ENCODE measurements at regions not wholly inside any gene's neighbourhood (a gene's known extent, or its start where the extent isn't known, plus 50 kb on each side); places are given as distances from the start of the nearest gene placed in this dataset.

GRCh38 chr9:79247021-79247420, 324.7 kb upstream of the TLE4 start:
- intact Hi-C loops (cut with micrococcal nuclease): no loop called here

- intact Hi-C loops (cut with micrococcal nuclease): no loop called here
Observed at GRCh38 chr9:79250806-79251205, 321.0 kb upstream of the TLE4 start.

- intact Hi-C loops (cut with micrococcal nuclease): no loop called here
Observed at GRCh38 chr9:79254900-79255650, 316.7 kb upstream of the TLE4 start.

- intact Hi-C loops (cut with micrococcal nuclease): no loop called here
Observed at GRCh38 chr9:79255651-79256260, 316.0 kb upstream of the TLE4 start.

DNA sequence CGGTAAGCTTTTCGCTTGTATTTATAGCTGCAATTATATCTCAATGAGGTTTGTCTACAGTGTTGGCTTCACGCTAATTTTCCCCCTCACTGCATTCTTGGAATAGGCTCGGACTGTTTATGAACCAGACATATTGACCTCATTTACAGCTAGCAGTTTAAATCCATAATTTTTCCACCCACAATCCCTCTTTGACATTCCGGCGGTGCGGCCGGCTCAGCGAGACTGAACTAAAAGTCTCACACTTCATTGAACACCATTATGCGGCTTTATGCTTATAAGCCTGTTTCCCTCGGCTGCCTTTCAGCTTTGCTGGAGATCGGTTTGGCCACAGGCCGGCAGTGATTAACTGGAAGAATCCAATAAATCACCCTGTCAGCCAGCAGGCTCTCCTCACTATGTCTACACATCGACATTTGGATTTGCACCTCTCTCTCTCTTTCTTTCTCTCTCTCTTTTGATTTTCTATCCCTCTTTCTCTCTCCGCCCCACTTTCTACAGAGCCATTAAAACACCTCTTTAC, 315.0 kb upstream of the TLE4 start:
- intact Hi-C loops (cut with micrococcal nuclease): no loop called here

DNA sequence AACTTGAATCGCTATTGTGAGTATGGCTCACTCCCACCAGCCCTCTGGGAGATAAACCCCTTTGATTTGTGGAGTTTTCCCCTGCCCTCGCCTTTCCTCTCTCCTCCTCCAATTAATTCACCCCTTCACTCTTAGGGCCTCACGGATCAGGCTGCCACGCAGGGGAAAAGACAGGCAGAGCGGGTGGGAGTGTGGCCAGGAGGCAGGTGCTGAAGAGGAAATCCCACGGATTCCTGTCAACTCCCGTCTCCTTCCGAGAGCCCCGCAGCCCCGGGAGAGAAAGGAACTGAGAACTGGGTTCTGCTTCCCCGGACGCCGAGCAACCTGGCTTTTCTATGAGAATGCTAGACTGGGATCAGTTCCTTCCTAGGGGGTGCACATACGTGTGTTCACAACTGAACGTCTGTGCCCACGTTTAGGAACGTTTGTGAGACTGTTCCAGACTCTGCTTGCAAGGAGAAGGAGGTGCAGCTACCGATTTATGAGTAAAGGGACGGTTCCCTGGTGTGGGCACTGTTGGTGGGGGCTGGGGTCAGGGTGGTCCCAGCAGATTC, 314.5 kb upstream of the TLE4 start:
- intact Hi-C loops (cut with micrococcal nuclease): no loop called here

GRCh38 chr9:79257790-79258351, 313.9 kb upstream of the TLE4 start:
- intact Hi-C loops (cut with micrococcal nuclease): no loop called here

DNA sequence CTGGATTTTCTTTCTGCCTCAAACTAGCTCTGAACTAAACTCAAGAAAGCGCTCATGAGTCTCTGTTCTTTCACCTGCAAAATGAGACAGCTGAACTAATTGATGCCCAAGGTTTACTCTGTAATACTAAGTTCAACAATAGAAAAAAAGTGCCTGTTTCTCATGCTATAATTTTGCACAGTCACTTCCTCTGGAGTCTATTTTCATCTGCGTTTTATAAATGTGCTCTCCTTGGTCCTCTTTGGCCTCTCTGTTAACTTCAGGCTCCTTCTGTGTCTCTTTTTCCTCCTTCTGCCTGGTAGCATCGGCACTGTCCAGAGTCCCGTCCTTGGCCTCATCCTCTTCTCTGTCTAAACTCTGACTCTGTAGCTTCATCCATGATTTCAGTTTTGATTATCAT, 311.9 kb upstream of the TLE4 start:
- intact Hi-C loops (cut with micrococcal nuclease): no loop called here

GRCh38 chr9:79263628-79264027, 308.1 kb upstream of the TLE4 start:
- intact Hi-C loops (cut with micrococcal nuclease): no loop called here

GRCh38 chr9:79264041-79264440, 307.7 kb upstream of the TLE4 start:
- intact Hi-C loops (cut with micrococcal nuclease): no loop called here

DNA sequence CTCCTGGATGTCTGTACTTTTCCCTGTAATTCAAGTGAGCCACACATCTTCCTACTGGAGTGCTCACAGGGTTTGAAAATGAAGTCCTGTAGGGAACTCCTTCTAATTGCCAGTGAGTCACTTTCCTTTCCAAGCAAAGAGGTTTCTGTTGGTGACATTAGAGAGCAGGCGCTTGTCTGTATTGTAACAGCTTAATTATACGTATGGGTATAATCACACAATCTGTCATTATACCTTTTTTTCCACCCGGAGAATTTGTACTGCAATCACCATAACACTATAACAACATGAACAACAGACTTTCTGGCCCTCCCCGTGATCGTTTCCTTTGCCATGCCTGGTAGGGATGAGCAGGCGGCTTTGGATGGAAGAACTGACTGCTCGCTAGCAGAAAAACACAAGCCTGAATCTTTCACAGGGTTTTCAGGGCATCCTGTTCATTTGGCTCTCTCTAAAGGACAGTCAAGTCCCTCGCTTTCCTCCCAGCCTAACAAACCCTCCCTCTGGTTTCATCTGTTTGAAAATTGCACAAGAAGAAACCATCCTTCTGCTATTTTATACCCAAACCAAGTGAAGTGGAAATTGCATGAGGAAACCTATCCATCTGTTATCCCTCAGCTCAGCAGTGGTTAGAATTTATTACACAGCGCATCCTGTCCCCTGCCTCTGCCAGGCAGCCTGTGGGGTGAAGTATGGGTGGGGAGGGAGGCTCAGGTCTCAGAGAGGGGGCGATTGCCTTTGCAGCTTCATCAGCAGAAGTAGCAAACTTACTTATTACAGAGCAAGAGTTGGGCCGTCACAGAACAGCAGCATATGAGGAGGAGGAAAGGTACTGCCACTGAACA, 307.0 kb upstream of the TLE4 start:
- intact Hi-C loops (cut with micrococcal nuclease): no loop called here

GRCh38 chr9:79266986-79267385, 304.8 kb upstream of the TLE4 start:
- intact Hi-C loops (cut with micrococcal nuclease): no loop called here

DNA sequence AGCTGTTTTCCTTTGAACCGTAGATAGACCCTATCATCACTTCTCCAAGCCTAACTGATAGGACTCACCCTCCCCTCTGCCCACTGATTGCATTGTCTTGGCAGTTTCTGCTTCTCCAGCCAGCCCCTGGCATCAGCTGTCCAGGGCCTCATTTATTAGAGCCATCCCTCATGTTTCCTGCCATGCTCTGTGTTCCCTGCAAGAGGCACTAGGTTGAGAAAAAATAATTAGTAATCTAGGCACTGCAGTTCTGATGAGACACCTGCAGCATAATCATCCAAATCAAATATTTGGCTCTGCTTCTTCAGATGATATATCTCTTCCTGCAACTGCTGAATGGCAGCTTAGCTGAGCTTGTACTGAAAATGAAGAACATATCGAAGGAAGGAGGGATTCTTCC, 303.0 kb upstream of the TLE4 start:
- intact Hi-C loops (cut with micrococcal nuclease): no loop called here

- intact Hi-C loops (cut with micrococcal nuclease): no loop called here
Observed at GRCh38 chr9:79273311-79273710, 298.5 kb upstream of the TLE4 start.

GRCh38 chr9:79279356-79279755, 292.4 kb upstream of the TLE4 start:
- intact Hi-C loops (cut with micrococcal nuclease): no loop called here

GRCh38 chr9:79280691-79281090, 291.1 kb upstream of the TLE4 start:
- intact Hi-C loops (cut with micrococcal nuclease): no loop called here

GRCh38 chr9:79284081-79284480, 287.7 kb upstream of the TLE4 start:
- intact Hi-C loops (cut with micrococcal nuclease): no loop called here

- intact Hi-C loops (cut with micrococcal nuclease): no loop called here
Observed at GRCh38 chr9:79286992-79287707, 284.6 kb upstream of the TLE4 start.

GRCh38 chr9:79287708-79288290, 284.0 kb upstream of the TLE4 start:
- intact Hi-C loops (cut with micrococcal nuclease): no loop called here

GRCh38 chr9:79289856-79290255, 281.9 kb upstream of the TLE4 start:
- intact Hi-C loops (cut with micrococcal nuclease): no loop called here

Data from T-helper 1 cell treated with Interleukin-12 subunit alpha and Interleukin-12 subunit beta and Interleukin-4 antibody, amounts not matched to agents 30 ng/mL and 1 ng/mL, for 36 hours (primary cell).